GM12875 (cell line): ENCODE measurements at regions not wholly inside any gene's neighbourhood (a gene's known extent, or its start where the extent isn't known, plus 50 kb on each side); places are given as distances from the start of the nearest gene placed in this dataset.

Source experiments
- H3K4me3 ChIP-seq: one replicate; pipeline ENCODE4 v1.5.1; 2011; ENCODE audit warnings: low read depth, low read length, control low read depth
- CTCF ChIP-seq: IDR thresholded peaks from 2 replicates; pipeline ENCODE4 v1.5.1; 2011; ENCODE audit warnings: low read depth, mild to moderate bottlenecking, control low read depth, inconsistent platforms, low read length, moderate library complexity, borderline replicate concordance; ENCODE audit not compliant: insufficient read depth

- no peak for TF ChIP-seq CTCF
- no peak overlapping the region for H3K4me3 ChIP-seq
Observed at GRCh38 chr10:59125666-59126065, 50.8 kb upstream of the PHYHIPL start.

- no peak for TF ChIP-seq CTCF
- H3K4me3 ChIP-seq, result no peak overlapping the region
Observed at GRCh38 chr10:59126261-59126660, 50.2 kb upstream of the PHYHIPL start.
